ENCODE measurements at regions not wholly inside any gene's neighbourhood (a gene's known extent, or its start where the extent isn't known, plus 50 kb on each side); places are given as distances from the start of the nearest gene placed in this dataset.

DNA sequence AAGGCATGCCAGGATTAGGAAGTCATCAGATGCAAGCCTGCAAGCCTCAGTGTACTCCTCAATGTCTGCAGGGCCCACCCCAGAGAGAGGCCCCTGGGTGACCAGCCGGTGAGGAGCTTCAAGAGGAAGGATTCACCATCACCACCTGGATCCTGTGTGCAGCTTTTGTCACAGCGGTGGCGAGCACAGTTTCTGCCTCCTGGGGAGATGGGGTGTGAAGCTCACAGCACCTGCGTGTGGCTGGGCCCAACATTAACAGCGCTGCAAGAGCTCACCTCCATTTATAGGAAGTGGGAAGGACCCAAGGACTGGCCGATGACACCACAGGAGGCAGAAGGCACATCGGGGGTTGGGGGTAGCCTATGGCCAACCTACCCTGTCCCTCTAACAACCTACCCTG lies 235.3 kb downstream of the CTTN start:
- no peak overlapping the region for H3K9ac ChIP-seq (ENCODE audit: low read length)
- H3K4me3 Mint-ChIP-seq (ENCODE audit: unreplicated experiment): no peak overlapping the region
- H3K36me3 ChIP-seq (ENCODE audit: insufficient read depth, low read length): no peaks in the 10 kb centered on the region
- peaks cover 6% of the 10 kb centered on the region for H3K9me3 ChIP-seq (ENCODE audit: insufficient read depth, low read depth, low read length)
- no peaks in the 10 kb centered on the region for H3K4me1 ChIP-seq (ENCODE audit: insufficient read depth, low read length)
- H2AFZ ChIP-seq (ENCODE audit: low read depth, low read length): no peak overlapping the region
- no peak overlapping the region for H3K4me2 ChIP-seq (ENCODE audit: low read length)
- no peaks in the 10 kb centered on the region for H3K4me1 Mint-ChIP-seq (ENCODE audit: low read depth, unreplicated experiment)
- no peak for TF ChIP-seq EZH2 (IDR thresholded peaks at IDR 0.05; ENCODE audit: insufficient read depth, low read length)
- TF ChIP-seq, protein P1, sequence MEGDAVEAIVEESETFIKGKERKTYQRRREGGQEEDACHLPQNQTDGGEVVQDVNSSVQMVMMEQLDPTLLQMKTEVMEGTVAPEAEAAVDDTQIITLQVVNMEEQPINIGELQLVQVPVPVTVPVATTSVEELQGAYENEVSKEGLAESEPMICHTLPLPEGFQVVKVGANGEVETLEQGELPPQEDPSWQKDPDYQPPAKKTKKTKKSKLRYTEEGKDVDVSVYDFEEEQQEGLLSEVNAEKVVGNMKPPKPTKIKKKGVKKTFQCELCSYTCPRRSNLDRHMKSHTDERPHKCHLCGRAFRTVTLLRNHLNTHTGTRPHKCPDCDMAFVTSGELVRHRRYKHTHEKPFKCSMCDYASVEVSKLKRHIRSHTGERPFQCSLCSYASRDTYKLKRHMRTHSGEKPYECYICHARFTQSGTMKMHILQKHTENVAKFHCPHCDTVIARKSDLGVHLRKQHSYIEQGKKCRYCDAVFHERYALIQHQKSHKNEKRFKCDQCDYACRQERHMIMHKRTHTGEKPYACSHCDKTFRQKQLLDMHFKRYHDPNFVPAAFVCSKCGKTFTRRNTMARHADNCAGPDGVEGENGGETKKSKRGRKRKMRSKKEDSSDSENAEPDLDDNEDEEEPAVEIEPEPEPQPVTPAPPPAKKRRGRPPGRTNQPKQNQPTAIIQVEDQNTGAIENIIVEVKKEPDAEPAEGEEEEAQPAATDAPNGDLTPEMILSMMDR (IDR thresholded peaks at IDR 0.05; ENCODE audit: insufficient read depth, low read depth, low read length): no peak
- no peak overlapping the region for H3K27ac ChIP-seq (ENCODE audit: low read depth, low read length)
- no peak for FAIRE-seq
- no peak overlapping the region for H3K27ac Mint-ChIP-seq (ENCODE audit: unreplicated experiment)
- peaks cover 9% of the 10 kb centered on the region for H3K27me3 Mint-ChIP-seq (ENCODE audit: low read depth, unreplicated experiment)
- no peaks in the 10 kb centered on the region for H4K20me1 ChIP-seq (ENCODE audit: insufficient read depth, low read length)
- H3K4me3 ChIP-seq (ENCODE audit: insufficient read depth, low read depth, low read length): no peak overlapping the region
- no peaks in the 10 kb centered on the region for H3K9me3 Mint-ChIP-seq (ENCODE audit: unreplicated experiment)
- DNase-seq (ENCODE audit: low read depth): no peak
- no peaks in the 10 kb centered on the region for H3K27me3 ChIP-seq (ENCODE audit: insufficient read depth, low read length)
- H3K79me2 ChIP-seq (ENCODE audit: insufficient read depth, low read length): no peaks in the 10 kb centered on the region
- no peaks in the 10 kb centered on the region for H3K36me3 Mint-ChIP-seq (ENCODE audit: low read depth, unreplicated experiment)

DNA sequence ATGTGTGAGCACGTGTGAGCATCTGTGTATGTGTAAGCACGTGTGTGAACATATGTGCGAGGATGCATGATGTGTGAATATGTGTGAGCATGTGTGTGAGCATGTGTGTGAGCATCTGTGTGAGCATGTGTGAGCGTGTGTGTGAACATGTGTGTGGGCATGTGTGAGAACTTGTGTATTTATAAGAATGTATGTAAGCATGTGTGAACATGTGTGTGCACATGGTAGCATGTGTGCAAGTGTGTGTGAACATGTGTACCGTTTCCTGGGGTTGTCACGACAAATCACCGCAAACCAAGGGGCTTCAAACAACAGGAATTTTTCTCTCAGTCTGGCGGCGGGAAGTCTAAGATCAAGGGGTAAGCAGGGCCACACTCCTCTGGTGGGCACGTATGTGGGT lies 238.3 kb downstream of the CTTN start:
- DNase-seq (ENCODE audit: low read depth) (no peak), FAIRE-seq (no peak)
- no peaks in the 10 kb centered on the region for H3K4me1 ChIP-seq (ENCODE audit: insufficient read depth, low read length)
- peaks cover 15% of the 10 kb centered on the region for H3K27me3 Mint-ChIP-seq (ENCODE audit: low read depth, unreplicated experiment)
- H3K27me3 ChIP-seq (ENCODE audit: insufficient read depth, low read length): no peaks in the 10 kb centered on the region
- no peaks in the 10 kb centered on the region for H3K4me1 Mint-ChIP-seq (ENCODE audit: low read depth, unreplicated experiment)
- no peak overlapping the region for H3K4me3 ChIP-seq (ENCODE audit: insufficient read depth, low read depth, low read length)
- H3K79me2 ChIP-seq (ENCODE audit: insufficient read depth, low read length): no peaks in the 10 kb centered on the region
- H4K20me1 ChIP-seq (ENCODE audit: insufficient read depth, low read length): no peaks in the 10 kb centered on the region
- no peak overlapping the region for H3K9ac ChIP-seq (ENCODE audit: low read length)
- H3K9me3 ChIP-seq (ENCODE audit: insufficient read depth, low read depth, low read length): peaks cover 6% of the 10 kb centered on the region
- TF ChIP-seq, protein P1 (IDR thresholded peaks at IDR 0.05; ENCODE audit: insufficient read depth, low read depth, low read length): no peak
- TF ChIP-seq EZH2 (IDR thresholded peaks at IDR 0.05; ENCODE audit: insufficient read depth, low read length): no peak
- no peak overlapping the region for H3K4me2 ChIP-seq (ENCODE audit: low read length)
- H2AFZ ChIP-seq (ENCODE audit: low read depth, low read length): no peak overlapping the region
- H3K27ac Mint-ChIP-seq (ENCODE audit: unreplicated experiment): no peak overlapping the region
- H3K36me3 ChIP-seq (ENCODE audit: insufficient read depth, low read length): no peaks in the 10 kb centered on the region
- H3K4me3 Mint-ChIP-seq (ENCODE audit: unreplicated experiment): no peak overlapping the region
- H3K36me3 Mint-ChIP-seq (ENCODE audit: low read depth, unreplicated experiment): no peaks in the 10 kb centered on the region
- H3K27ac ChIP-seq (ENCODE audit: low read depth, low read length): no peak overlapping the region
- H3K9me3 Mint-ChIP-seq (ENCODE audit: unreplicated experiment): no peaks in the 10 kb centered on the region

- TF ChIP-seq, protein P1 (IDR thresholded peaks at IDR 0.05; ENCODE audit: insufficient read depth, low read depth, low read length): no peak
- no peak for TF ChIP-seq EZH2 (IDR thresholded peaks at IDR 0.05; ENCODE audit: insufficient read depth, low read length)
Observed at GRCh38 chr11:70637186-70637800, 239.0 kb downstream of the CTTN start.

More at GRCh38 chr11:70637186-70637800, 239.0 kb downstream of the CTTN start:
- FAIRE-seq (no peak), DNase-seq (ENCODE audit: low read depth) (no peak)
- Histone ChIP-seq H3K4me1 (ENCODE audit: insufficient read depth, low read length) (no peaks in the 10 kb centered on the region), H2AFZ (ENCODE audit: low read depth, low read length) (no peak overlapping the region), H3K36me3 (ENCODE audit: insufficient read depth, low read length) (no peaks in the 10 kb centered on the region), H4K20me1 (ENCODE audit: insufficient read depth, low read length) (no peaks in the 10 kb centered on the region), H3K9me3 (ENCODE audit: insufficient read depth, low read depth, low read length) (peaks cover 6% of the 10 kb centered on the region), H3K79me2 (ENCODE audit: insufficient read depth, low read length) (no peaks in the 10 kb centered on the region), H3K4me3 (ENCODE audit: insufficient read depth, low read depth, low read length) (no peak overlapping the region), H3K9ac (ENCODE audit: low read length) (no peak overlapping the region), H3K4me2 (ENCODE audit: low read length) (no peak overlapping the region), H3K27me3 (ENCODE audit: insufficient read depth, low read length) (no peaks in the 10 kb centered on the region), H3K27ac (ENCODE audit: low read depth, low read length) (no peak overlapping the region)
- H3K9me3 Mint-ChIP-seq (ENCODE audit: unreplicated experiment): no peaks in the 10 kb centered on the region
- no peak overlapping the region for H3K27ac Mint-ChIP-seq (ENCODE audit: unreplicated experiment)
- no peaks in the 10 kb centered on the region for H3K4me1 Mint-ChIP-seq (ENCODE audit: low read depth, unreplicated experiment)
- no peaks in the 10 kb centered on the region for H3K36me3 Mint-ChIP-seq (ENCODE audit: low read depth, unreplicated experiment)
- H3K4me3 Mint-ChIP-seq (ENCODE audit: unreplicated experiment): no peak overlapping the region
- H3K27me3 Mint-ChIP-seq (ENCODE audit: low read depth, unreplicated experiment): peaks cover 19% of the 10 kb centered on the region
